HuH-7 (cell line): ENCODE measurements at regions not wholly inside any gene's neighbourhood (a gene's known extent, or its start where the extent isn't known, plus 50 kb on each side); places are given as distances from the start of the nearest gene placed in this dataset.

Experiments
- DNase-seq: peaks from one replicate; pipeline ENCODE4 v3.0.0; 2011; ENCODE audit warnings: low spot score

GRCh38 chr19:28019371-28019770 is 1193.6 kb downstream of the UQCRFS1 start:
- no peak for DNase-seq

- DNase-seq = no peak
Measured at GRCh38 chr19:28018499-28018898, 1194.5 kb downstream of the UQCRFS1 start.

GRCh38 chr19:28014615-28015405 is 1198.1 kb downstream of the UQCRFS1 start:
- DNase-seq = no peak

GRCh38 chr19:28012361-28012760 is 1200.6 kb downstream of the UQCRFS1 start:
- no peak for DNase-seq

- no peak for DNase-seq
Measured at GRCh38 chr19:28010656-28011055, 1202.3 kb downstream of the UQCRFS1 start.

GRCh38 chr19:28009696-28010095 is 1203.3 kb downstream of the UQCRFS1 start:
- no peak for DNase-seq

- DNase-seq = no peak
Measured at GRCh38 chr19:28008695-28009094, 1204.3 kb downstream of the UQCRFS1 start.

- no peak for DNase-seq
Measured at GRCh38 chr19:28003543-28003942, 1209.4 kb downstream of the UQCRFS1 start.

- no peak for DNase-seq
Measured at GRCh38 chr19:27997069-27997468, 1215.9 kb downstream of the UQCRFS1 start.

- DNase-seq = no peak
Measured at GRCh38 chr19:27993619-27994570, 1219.1 kb downstream of the UQCRFS1 start.

GRCh38 chr19:27986299-27986698 is 1226.7 kb downstream of the UQCRFS1 start:
- DNase-seq = no peak

GRCh38 chr19:27975419-27976005 is 1237.4 kb downstream of the UQCRFS1 start:
- DNase-seq = no peak

- no peak for DNase-seq
Measured at GRCh38 chr19:27974082-27974513, 1238.9 kb downstream of the UQCRFS1 start.

GRCh38 chr19:27972291-27973040 is 1240.5 kb downstream of the UQCRFS1 start:
- DNase-seq = no peak

GRCh38 chr19:27971869-27972268 is 1241.1 kb downstream of the UQCRFS1 start:
- DNase-seq = no peak

GRCh38 chr19:27971071-27971470 is 1241.9 kb downstream of the UQCRFS1 start:
- DNase-seq = no peak

GRCh38 chr19:27966390-27966816 is 1246.5 kb downstream of the UQCRFS1 start:
- no peak for DNase-seq

GRCh38 chr19:27964185-27964584 is 1248.8 kb downstream of the UQCRFS1 start:
- no peak for DNase-seq

GRCh38 chr19:27962264-27962663 is 1250.7 kb downstream of the UQCRFS1 start:
- DNase-seq = no peak

- no peak for DNase-seq
Measured at GRCh38 chr19:27955485-27956480, 1257.2 kb downstream of the UQCRFS1 start.
